Right cardiac atrium (tissue), 5 donors: ENCODE measurements at regions not wholly inside any gene's neighbourhood (a gene's known extent, or its start where the extent isn't known, plus 50 kb on each side); places are given as distances from the start of the nearest gene placed in this dataset.

Experiments
- ATAC-seq, 2 donors: fragments of 200-7000 bp; cut with Tn5 transposase; one replicate each; pipeline versions ENCODE4 v1.8.0 to v1.9.1; 2020; ENCODE audit warnings: moderate library complexity in 2 of 2, mild to moderate bottlenecking in 1 of 2
- DNase-seq, 3 donors: peaks; one replicate each; pipeline ENCODE4 v3.0.0-alpha.2; 2020
- H3K27ac ChIP-seq: one replicate; pipeline ENCODE4 v1.5.1; 2013; ENCODE audit warnings: mild to moderate bottlenecking, low read length, control low read depth, moderate library complexity
- H3K27me3 ChIP-seq: one replicate; pipeline ENCODE4 v1.6.1; 2013; ENCODE audit not compliant: control insufficient read depth, insufficient read depth
- H3K4me1 ChIP-seq: one replicate; pipeline ENCODE4 v1.6.1; 2013; ENCODE audit warnings: low read length; ENCODE audit not compliant: control insufficient read depth, insufficient read depth
- H3K4me3 ChIP-seq: one replicate; pipeline ENCODE4 v1.5.1; 2013; ENCODE audit warnings: low read length, control low read depth
- H3K9me3 ChIP-seq: one replicate; pipeline ENCODE4 v1.6.1; 2013; ENCODE audit warnings: low read length; ENCODE audit not compliant: control insufficient read depth
- WGBS: extraction: QIAGEN DNeasy Blood & Tissue Kit; methylation state at CpG from one replicate; pipeline ENCODE4 v1.1.7; 2013; 5-methylcytosine and 5-hydroxymethylcytosine counted together
- intact Hi-C, 4 donors: fragments of 100-400 bp; cut with DNase I; formaldehyde crosslinking; loops; one replicate each; pipeline versions ENCODE4 v1.11.0 to v1.14.0; 2022 to 2023
- donor health status: healthy with polysubstance abuse.
- donor health status: DM: no; HTN: yes; CAD: no.
- donor health status: DM: no; HTN: no; CAD: no.
- donor health status: DM: no; HTN: yes; CAD: no; lungs with severe emphysema.
- donor health status: DM: yes; HTN: yes; CAD: no.

DNA sequence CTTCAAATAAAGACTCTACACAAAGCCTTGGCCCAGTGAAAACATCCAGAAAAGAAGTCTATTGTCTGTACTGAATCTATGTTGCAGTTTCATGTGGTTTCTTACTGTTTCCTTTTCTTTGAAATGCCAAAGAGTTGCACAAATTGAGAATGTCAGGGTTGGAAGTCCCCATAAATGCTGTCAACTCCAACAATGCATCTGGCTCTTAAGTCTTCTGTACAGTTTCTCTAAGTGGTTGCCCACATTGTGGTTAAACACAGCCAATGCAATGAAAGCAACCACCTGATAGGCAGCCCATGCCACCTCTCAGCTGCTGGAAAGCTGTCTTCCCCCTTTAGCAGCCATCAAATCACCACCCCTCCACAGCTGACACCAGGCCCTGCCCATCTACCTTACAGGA, 67.2 kb upstream of the C1GALT1C1 start:
- H3K27me3 ChIP-seq, result no peaks in the 10 kb centered on the region

DNA sequence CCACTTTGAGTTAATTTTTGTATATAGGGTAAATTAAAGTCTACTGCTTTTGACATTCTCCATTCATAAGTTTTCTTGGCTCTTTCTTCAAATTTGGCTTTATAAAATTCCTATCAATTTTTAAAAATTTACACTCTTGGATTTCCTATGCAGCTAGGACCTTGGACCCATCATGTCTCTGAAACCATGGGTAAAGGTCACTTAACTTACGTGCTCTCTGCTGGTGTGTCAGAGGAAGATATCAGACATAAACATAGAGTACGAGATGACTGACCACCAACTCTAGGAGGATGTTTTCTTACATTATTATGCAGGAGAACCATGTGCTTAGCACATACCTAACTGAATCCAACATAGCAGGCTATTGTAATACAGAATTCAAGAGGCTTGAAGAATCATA, 62.5 kb upstream of the C1GALT1C1 start:
- WGBS, result 61% methylated on average over 2 of the region's 2 CpGs
- no peak overlapping the region for H3K27ac ChIP-seq
- H3K9me3 ChIP-seq, result no peaks in the 10 kb centered on the region
- DNase-seq (no peak), ATAC-seq (no peak)
- H3K27me3 ChIP-seq, result no peaks in the 10 kb centered on the region
- no peaks in the 10 kb centered on the region for H3K4me1 ChIP-seq
- intact Hi-C loops, result no loop called here
- no peak overlapping the region for H3K4me3 ChIP-seq

More for the DNA sequence above, 67.2 kb upstream of the C1GALT1C1 start:
- H3K27ac ChIP-seq, result no peak overlapping the region
- H3K4me1 ChIP-seq, result no peaks in the 10 kb centered on the region
- ATAC-seq, result no peak
- H3K4me3 ChIP-seq, result no peak overlapping the region
- intact Hi-C loops, result no loop called here
- H3K9me3 ChIP-seq, result no peaks in the 10 kb centered on the region
- no peak for DNase-seq

DNA sequence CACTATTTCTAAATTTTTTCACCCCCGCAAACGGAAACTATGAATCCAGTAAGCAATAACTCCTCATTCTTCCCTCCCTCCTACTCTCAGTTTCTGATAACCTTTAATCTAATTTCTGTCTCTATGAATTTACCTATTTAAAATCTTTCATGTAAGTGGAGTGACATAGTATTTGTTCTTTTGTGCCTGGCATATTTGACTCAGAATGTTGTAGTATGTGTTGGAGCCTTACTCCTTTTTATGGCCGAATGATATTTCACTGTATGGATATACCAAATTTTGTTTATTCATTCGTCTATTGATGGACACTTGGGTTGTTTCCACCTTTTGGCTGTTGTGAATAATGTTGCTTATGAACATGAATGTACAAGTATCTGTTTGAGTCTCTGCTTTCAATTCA, 61.1 kb upstream of the C1GALT1C1 start:
- intact Hi-C loops, result no loop called here
- Histone ChIP-seq H3K4me1 (no peaks in the 10 kb centered on the region), H3K27ac (no peak overlapping the region), H3K4me3 (no peak overlapping the region), H3K9me3 (no peaks in the 10 kb centered on the region), H3K27me3 (no peaks in the 10 kb centered on the region)
- no peak for ATAC-seq
- 85% methylated on average over 4 of the region's 4 CpGs for whole genome bisulfite sequencing
- DNase-seq, result no peak

DNA sequence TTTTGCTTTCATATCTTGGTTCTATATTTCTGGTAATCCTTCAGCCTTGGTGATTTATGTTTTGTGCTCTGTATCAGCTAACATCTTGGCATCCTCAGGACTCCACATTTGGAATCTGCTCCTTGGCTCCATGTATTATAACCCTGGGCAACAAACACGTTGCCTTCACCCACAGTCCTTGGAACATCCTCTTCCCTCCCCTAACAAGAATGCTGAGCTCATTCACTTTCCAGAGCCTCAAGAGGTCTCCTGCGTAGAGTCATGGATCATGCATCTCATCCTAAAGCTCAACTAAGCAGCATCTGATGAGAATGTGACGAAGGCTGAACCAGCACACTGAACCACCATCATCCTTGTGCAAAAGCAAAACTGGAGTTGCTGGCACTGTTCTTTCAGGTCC, 60.5 kb upstream of the C1GALT1C1 start:
- no peak overlapping the region for H3K4me3 ChIP-seq
- H3K27ac ChIP-seq, result no peak overlapping the region
- DNase-seq, result no peak
- intact Hi-C loops, result no loop called here
- H3K27me3 ChIP-seq, result no peaks in the 10 kb centered on the region
- no peak for ATAC-seq
- 80% methylated on average over 3 of the region's 3 CpGs for WGBS
- H3K4me1 ChIP-seq, result no peaks in the 10 kb centered on the region
- H3K9me3 ChIP-seq, result no peaks in the 10 kb centered on the region

DNA sequence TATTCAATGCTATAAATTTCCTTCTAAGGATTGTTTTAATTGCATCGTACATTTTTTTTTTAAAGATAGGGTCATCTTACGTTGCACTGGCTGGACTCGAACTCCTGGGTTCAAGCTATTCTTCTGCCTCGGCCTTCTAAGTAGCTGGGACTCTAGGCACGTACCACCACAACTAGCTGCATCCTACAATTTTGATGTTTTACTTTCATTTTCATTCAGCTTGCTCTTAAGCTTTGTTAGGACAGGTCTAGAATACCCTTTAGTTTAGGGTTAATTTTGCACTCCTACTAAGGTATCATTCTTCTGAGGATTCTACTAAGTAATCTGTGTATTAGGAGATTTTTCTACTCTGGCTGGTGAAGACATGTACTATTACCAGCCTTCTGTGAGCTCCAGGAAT, 50.2 kb upstream of the C1GALT1C1 start:
- 87% methylated on average over 5 of the region's 5 CpGs for WGBS
- no peak for ATAC-seq

More for the DNA sequence above, 50.2 kb upstream of the C1GALT1C1 start:
- intact Hi-C loops, result no loop called here
- H3K27ac ChIP-seq, result no peak overlapping the region
- no peaks in the 10 kb centered on the region for H3K4me1 ChIP-seq
- no peaks in the 10 kb centered on the region for H3K9me3 ChIP-seq
- H3K4me3 ChIP-seq, result no peak overlapping the region
- no peaks in the 10 kb centered on the region for H3K27me3 ChIP-seq
- DNase-seq, result no peak
